WERI-Rb-1 (cell line): ENCODE measurements at regions not wholly inside any gene's neighbourhood (a gene's known extent, or its start where the extent isn't known, plus 50 kb on each side); places are given as distances from the start of the nearest gene placed in this dataset.
A peak's percentile ranks its signal among the peaks of the same experiment; 100 is the strongest.

ENCODE experiments used
- DNase-seq: peaks from one replicate; pipeline ENCODE4 v3.0.0-alpha.2; 2020
- H3K27ac ChIP-seq: fragments of 250-450 bp; sonication (Bioruptor Pico); 2 replicates; pipeline ENCODE4 v1.5.1; 2020; ENCODE audit warnings: mild to moderate bottlenecking, moderate library complexity
- H3K27me3 ChIP-seq: fragments of 250-450 bp; sonication (Bioruptor Pico); 2 replicates; pipeline ENCODE4 v1.5.1; 2021; ENCODE audit warnings: mild to moderate bottlenecking, low read depth, moderate library complexity; ENCODE audit not compliant: insufficient read depth, severe bottlenecking
- H3K36me3 ChIP-seq: fragments of 250-450 bp; sonication (Bioruptor Pico); 2 replicates; pipeline ENCODE4 v1.5.1; 2020; ENCODE audit warnings: mild to moderate bottlenecking, moderate library complexity
- H3K4me3 ChIP-seq: 2 replicates; pipeline ENCODE4 v1.5.1; 2011; ENCODE audit warnings: low read depth, mild to moderate bottlenecking, control low read depth, low read length
- H3K9me3 ChIP-seq: fragments of 250-450 bp; sonication (Bioruptor Pico); 2 replicates; pipeline ENCODE4 v1.5.1; 2021; ENCODE audit warnings: mild to moderate bottlenecking, moderate library complexity; ENCODE audit not compliant: severe bottlenecking
- CTCF ChIP-seq: IDR thresholded peaks from 2 replicates; pipeline ENCODE4 v1.5.1; 2011; ENCODE audit warnings: low read depth, mild to moderate bottlenecking, control low read depth, inconsistent platforms, low read length

- no peaks in the 10 kb centered on the region for H3K36me3 ChIP-seq
- no peak for DNase-seq
- H3K27ac ChIP-seq: no peak overlapping the region
- H3K4me3 ChIP-seq: no peak overlapping the region
- H3K9me3 ChIP-seq: no peaks in the 10 kb centered on the region
- peaks cover 3% of the 10 kb centered on the region for H3K27me3 ChIP-seq
- no peak for TF ChIP-seq CTCF
These were observed 270.2 kb upstream of the LUZP2 start for GRCh38 chr11:24226606-24227005.

DNA sequence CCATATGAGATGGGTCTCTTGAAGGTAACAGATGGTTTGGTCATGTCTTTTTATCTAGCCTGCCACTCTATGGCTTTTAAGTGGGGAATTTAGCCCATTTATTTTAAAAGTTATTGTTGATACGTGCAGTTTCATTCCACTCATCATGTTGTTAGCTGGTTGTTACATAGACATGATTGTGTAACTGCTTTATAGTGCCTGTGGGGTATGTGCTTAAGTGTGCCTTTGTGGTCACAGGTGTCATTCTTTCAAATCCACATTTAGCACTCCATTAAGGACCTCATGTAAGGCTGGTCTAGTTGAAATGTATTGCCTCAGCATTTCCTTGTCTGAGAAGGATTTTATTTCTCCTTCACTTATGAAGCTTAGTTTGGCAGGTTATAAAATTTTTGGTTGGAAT, 263.8 kb upstream of the LUZP2 start:
- Histone ChIP-seq H3K4me3 (no peak overlapping the region), H3K27me3 (no peaks in the 10 kb centered on the region), H3K36me3 (no peaks in the 10 kb centered on the region), H3K9me3 (no peaks in the 10 kb centered on the region), H3K27ac (no peak overlapping the region)
- DNase-seq: no peak
- TF ChIP-seq CTCF: no peak

GRCh38 chr11:24234822-24235508, 261.9 kb upstream of the LUZP2 start:
- no peaks in the 10 kb centered on the region for H3K27me3 ChIP-seq
- DNase-seq: peak; percentile 19
- no peak overlapping the region for H3K27ac ChIP-seq
- no peaks in the 10 kb centered on the region for H3K9me3 ChIP-seq
- TF ChIP-seq CTCF: no peak
- H3K36me3 ChIP-seq: no peaks in the 10 kb centered on the region
- no peak overlapping the region for H3K4me3 ChIP-seq

- DNase-seq: peak; percentile 11
- no peak for TF ChIP-seq CTCF
- Histone ChIP-seq H3K4me3 (no peak overlapping the region), H3K27me3 (no peaks in the 10 kb centered on the region), H3K27ac (no peak overlapping the region), H3K9me3 (no peaks in the 10 kb centered on the region), H3K36me3 (no peaks in the 10 kb centered on the region)
These were observed 257.8 kb upstream of the LUZP2 start for GRCh38 chr11:24238771-24239645.

DNA sequence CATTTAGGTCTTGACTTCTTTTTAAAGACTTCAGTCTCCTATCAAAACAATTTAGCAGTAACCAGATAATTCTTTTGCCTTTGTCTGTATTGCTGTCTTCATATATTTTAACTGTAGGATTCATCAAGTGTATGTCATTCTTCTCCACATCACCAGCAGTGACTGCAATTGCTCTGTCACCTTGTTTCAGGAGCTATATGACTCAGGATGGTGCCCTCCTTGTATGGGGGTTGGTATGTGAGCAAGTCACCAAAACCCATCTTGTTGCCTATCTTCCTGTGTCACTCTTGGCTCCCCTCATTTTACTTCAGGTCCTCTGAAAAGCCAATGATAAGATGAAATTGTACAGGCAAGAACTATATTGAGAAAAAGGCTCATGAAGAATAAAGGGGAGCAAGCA, 256.9 kb upstream of the LUZP2 start:
- H3K9me3 ChIP-seq: no peaks in the 10 kb centered on the region
- no peak for TF ChIP-seq CTCF
- no peaks in the 10 kb centered on the region for H3K27me3 ChIP-seq
- H3K36me3 ChIP-seq: no peaks in the 10 kb centered on the region
- DNase-seq: no peak
- no peak overlapping the region for H3K4me3 ChIP-seq
- no peak overlapping the region for H3K27ac ChIP-seq
